K562 (cell line): ENCODE measurements at regions not wholly inside any gene's neighbourhood (a gene's known extent, or its start where the extent isn't known, plus 50 kb on each side); places are given as distances from the start of the nearest gene placed in this dataset.

Source experiments
- ATAC-seq: fragments of 200-7000 bp; cut with Tn5 transposase; 3 replicates; pipeline ENCODE4 v1.9.1; 2020; ENCODE audit warnings: moderate library complexity
- BruUV-seq: library from RNA; stranded (reverse); fragments of 400-500 nt; replicated peaks from 2 replicates; lab custom pipeline; 2021; lab: Mats Ljungman, UMichigan
- CTCF ChIA-PET: fragments of 300-600 bp; formaldehyde crosslinking; extraction: SDS; loops from one replicate; lab custom pipeline; 2021; ENCODE audit warnings: low intra/inter-chr PET ratio; lab: Yijun Ruan, JAX
- POLR2A ChIA-PET: fragments of 300-600, 350-650 bp; sonication (Branson Sonifier 250); formaldehyde crosslinking; extraction: SDS; loops from one replicate; lab custom pipeline; 2021; ENCODE audit warnings: antibody characterized with exemption, inconsistent platforms; lab: Yijun Ruan, JAX
- DNase-seq, 4 experiments: peaks; one replicate each; pipeline versions ENCODE4 v3.0.0 to v3.0.0-alpha.2; 2011 to 2018; ENCODE audit warnings: low spot score in 3 of 4, mixed read lengths in 3 of 4; ENCODE audit errors: extremely low read depth in 1 of 4
- FAIRE-seq: peaks from 2 replicates; lab custom pipeline; 2011; peaks lifted over from hg19 to GRCh38; lab: Jason Lieb, UNC
- H2AFZ ChIP-seq: 2 replicates; pipeline ENCODE4 v1.6.0; 2011; ENCODE audit warnings: low read depth, low read length, control low read depth, inconsistent platforms
- H3K27ac ChIP-seq: fragments of 200-600 bp; 3 replicates; pipeline ENCODE4 v1.8.0; 2011; ENCODE audit warnings: low read depth, mild to moderate bottlenecking, control low read depth, inconsistent platforms, low read length, moderate library complexity, mixed read lengths; ENCODE audit errors: extremely low read depth
- H3K27me3 ChIP-seq, 2 experiments: fragments of 300-600 bp in 1 of 2; 2 replicates in 1 of 2; 3 replicates in 1 of 2; pipeline versions ENCODE4 v1.6.0 to v1.8.0; 2011; ENCODE audit warnings: inconsistent platforms in 2 of 2, low read length in 2 of 2, mild to moderate bottlenecking in 1 of 2, mixed read lengths in 1 of 2, moderate library complexity in 1 of 2; ENCODE audit not compliant: control insufficient read depth in 2 of 2, insufficient read depth in 2 of 2
- H3K36me3 ChIP-seq: fragments of 300-600 bp; 3 replicates; pipeline ENCODE4 v1.8.0; 2011; ENCODE audit warnings: mild to moderate bottlenecking, low read length, inconsistent platforms; ENCODE audit not compliant: control insufficient read depth, insufficient read depth
- H3K4me1 ChIP-seq, 2 experiments: fragments of 200-600 bp in 1 of 2; replicated peaks in 1 of 2; 2 replicates in 1 of 2; 3 replicates in 1 of 2; pipeline versions ENCODE4 v1.5.1 to v1.8.0; 2011; ENCODE audit warnings: inconsistent platforms in 2 of 2, low read length in 2 of 2, mild to moderate bottlenecking in 1 of 2, mixed read lengths in 1 of 2, moderate library complexity in 1 of 2; ENCODE audit not compliant: control insufficient read depth in 2 of 2, insufficient read depth in 2 of 2
- H3K4me2 ChIP-seq: 2 replicates; pipeline ENCODE4 v1.6.1; 2011; ENCODE audit warnings: low read length, control low read depth, inconsistent platforms, mixed read lengths; ENCODE audit not compliant: insufficient read depth
- H3K4me3 ChIP-seq: fragments of 200-600 bp; sonication (generic), shearing (Covaris generic); 2 replicates; pipeline ENCODE4 v1.5.1; 2016; ENCODE audit warnings: control low read depth, inconsistent platforms
- H3K79me2 ChIP-seq: fragments of 200-600 bp; 3 replicates; pipeline ENCODE4 v1.8.0; 2011; ENCODE audit warnings: low read length, inconsistent platforms; ENCODE audit not compliant: control insufficient read depth, insufficient read depth
- H3K9ac ChIP-seq, 2 experiments: 2 replicates each; pipeline versions ENCODE4 v1.6.0 to v1.6.1; 2011; ENCODE audit warnings: low read depth in 2 of 2, low read length in 2 of 2, control low read depth in 1 of 2, inconsistent platforms in 1 of 2, mild to moderate bottlenecking in 1 of 2, mixed read lengths in 1 of 2; ENCODE audit not compliant: insufficient read depth in 1 of 2
- H3K9me1 ChIP-seq: one replicate; pipeline ENCODE4 v1.6.0; 2011; ENCODE audit warnings: inconsistent platforms, mild to moderate bottlenecking, low read length, moderate library complexity; ENCODE audit not compliant: control insufficient read depth, insufficient read depth
- H3K9me3 ChIP-seq: replicated peaks from 2 replicates; pipeline ENCODE4 v1.5.1; 2011; ENCODE audit warnings: low read depth, low read length, inconsistent platforms; ENCODE audit not compliant: control insufficient read depth, insufficient read depth
- H4K20me1 ChIP-seq: replicated peaks from 2 replicates; pipeline ENCODE4 v1.6.1; 2011; ENCODE audit warnings: low read length, inconsistent platforms, mixed read lengths; ENCODE audit not compliant: control insufficient read depth, insufficient read depth
- CBX1 ChIP-seq: sonication (generic); IDR thresholded peaks from 2 replicates; pipeline ENCODE4 v1.6.1; 2016; ENCODE audit warnings: antibody characterized with exemption, low read depth, mild to moderate bottlenecking
- ELF1 ChIP-seq: fragments of 200-800 bp; sonication (Bioruptor generic); IDR thresholded peaks from 2 replicates; pipeline ENCODE4 v1.6.1; 2016; ENCODE audit warnings: missing genetic modification characterization, missing compliant biosample characterization
- KHSRP ChIP-seq: fragments of 450-650 bp; IDR thresholded peaks from 2 replicates; pipeline ENCODE4 v1.6.1; 2017
- LCOR ChIP-seq: sonication (generic); formaldehyde crosslinking; IDR thresholded peaks from 2 replicates; pipeline ENCODE4 v1.8.0; 2022; ENCODE audit warnings: mild to moderate bottlenecking, missing genetic modification reagents
- MCM7 ChIP-seq, 2 experiments: fragments of 450-650 bp; IDR thresholded peaks; 2 replicates each; pipeline ENCODE4 v1.6.1; 2016 to 2018
- STAT5A ChIP-seq: IDR thresholded peaks from 2 replicates; pipeline ENCODE4 v1.6.1; 2012; ENCODE audit warnings: low read length, inconsistent platforms, borderline replicate concordance
- ZNF23 ChIP-seq: fragments of 250-450 bp; sonication (Bioruptor Pico); IDR thresholded peaks from 2 replicates; pipeline ENCODE4 v1.4.0; 2020; ENCODE audit warnings: mild to moderate bottlenecking
- ZNF561 ChIP-seq: fragments of 450-650 bp; formaldehyde crosslinking; conservative IDR thresholded peaks from 2 replicates; pipeline ENCODE4 v1.4.0; 2020; ENCODE audit warnings: mild to moderate bottlenecking, moderate library complexity
- WGBS: fragments of 100-300 bp; shearing (Covaris generic); methylation state at CpG from one replicate; pipeline ENCODE4 v1.1.6; 2016; ENCODE audit warnings: low coverage, mixed read lengths; ENCODE audit not compliant: insufficient coverage; ENCODE audit errors: missing lambda C conversion rate; 5-methylcytosine and 5-hydroxymethylcytosine counted together
- in situ Hi-C: fragments of 300-500 bp; cut with MboI; formaldehyde crosslinking; loops from 4 replicates; pipeline ENCODE4 v1.15.0; 2018; ENCODE audit warnings: inconsistent platforms, mixed read lengths
- intact Hi-C: fragments of 100-400 bp; cut with micrococcal nuclease; formaldehyde crosslinking; loops from 2 replicates; pipeline ENCODE4 v1.14.2; 2022
- TF ChIP-seq, protein P1 (sequence below): sonication (generic); formaldehyde crosslinking; IDR thresholded peaks from 2 replicates; pipeline ENCODE4 v1.8.0; 2023; ENCODE audit warnings: missing genetic modification reagents, mild to moderate bottlenecking, borderline replicate concordance
- TF ChIP-seq, protein P2 (sequence below), 2 experiments: IDR thresholded peaks in 1 of 2; conservative IDR thresholded peaks in 1 of 2; 2 replicates each; pipeline ENCODE4 v1.6.1; 2016; ENCODE audit warnings: low read depth in 2 of 2, mild to moderate bottlenecking in 1 of 2, missing compliant biosample characterization in 1 of 2, missing genetic modification characterization in 1 of 2, moderate library complexity in 1 of 2

DNA sequence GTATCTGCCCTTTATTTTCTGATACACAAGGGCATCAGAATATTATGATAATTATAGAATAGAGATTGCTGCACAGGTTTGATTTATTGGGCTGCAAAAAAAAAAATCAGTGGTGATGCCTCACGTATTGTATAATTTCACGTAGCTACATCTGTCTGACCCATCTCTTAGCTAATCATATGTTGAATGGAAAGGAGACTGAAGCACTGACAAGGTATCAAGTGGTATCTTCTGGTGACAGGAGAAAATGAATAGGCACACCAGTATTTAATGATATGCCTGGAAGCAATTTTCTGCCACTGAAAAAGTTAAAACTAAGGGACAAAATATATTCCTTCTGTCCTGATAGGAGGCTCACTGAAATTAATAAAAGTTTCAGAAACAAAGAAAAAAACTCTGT, 837.2 kb upstream of the FBXO33 start:
- no TSS peak for BruUV-seq
- no peaks in the 10 kb centered on the region for H3K9me3 ChIP-seq
- H3K27ac ChIP-seq, result no peak overlapping the region
- no peaks in the 10 kb centered on the region for H3K4me1 ChIP-seq
- in situ Hi-C loops (no loop called here), intact Hi-C loops (no loop called here)
- 0% methylated on average over 2 of the region's 2 CpGs for WGBS
- ATAC-seq, result no peak
- H3K4me2 ChIP-seq, result no peak overlapping the region
- FAIRE-seq, result no peak
- no peak overlapping the region for H3K4me3 ChIP-seq
- CTCF ChIA-PET, result no interaction called here
- no peaks in the 10 kb centered on the region for H4K20me1 ChIP-seq
- H3K79me2 ChIP-seq, result no peaks in the 10 kb centered on the region
- TF ChIP-seq ZNF23 (no peak), MCM7 (IDR thresholded peaks at IDR 0.05) (no peak), LCOR (no peak)
- no peak overlapping the region for H3K9ac ChIP-seq
- no peak overlapping the region for H2AFZ ChIP-seq
- POLR2A ChIA-PET, result no interaction called here
- no peaks in the 10 kb centered on the region for H3K27me3 ChIP-seq
- no peak for DNase-seq
- no peaks in the 10 kb centered on the region for H3K36me3 ChIP-seq
- H3K9me1 ChIP-seq, result no peaks in the 10 kb centered on the region

DNA sequence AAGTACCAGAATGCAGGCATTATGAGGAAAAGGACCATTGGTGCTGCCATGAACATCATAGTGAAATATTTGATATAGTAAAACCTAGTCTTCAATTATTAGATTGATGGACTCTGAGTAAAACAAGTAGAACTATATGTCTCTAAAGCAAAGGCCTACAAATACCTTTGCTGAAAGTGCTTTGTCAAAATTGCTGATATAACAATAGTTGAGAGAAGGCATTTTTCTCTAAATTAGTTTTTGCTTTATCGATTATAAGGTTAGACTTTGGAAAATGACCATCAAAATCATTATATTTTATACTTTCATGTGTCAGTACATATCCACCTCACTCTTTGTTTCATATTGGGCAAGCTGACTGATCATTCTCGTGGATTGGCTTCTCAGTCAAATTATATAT, 836.0 kb upstream of the FBXO33 start:
- H2AFZ ChIP-seq, result no peak overlapping the region
- ATAC-seq (no peak), FAIRE-seq (no peak), DNase-seq (no peak)
- in situ Hi-C loops, result no loop called here
- CTCF ChIA-PET, result no interaction called here
- no peak overlapping the region for H3K27ac ChIP-seq
- no peaks in the 10 kb centered on the region for H4K20me1 ChIP-seq
- no peaks in the 10 kb centered on the region for H3K9me3 ChIP-seq
- H3K4me2 ChIP-seq, result no peak overlapping the region
- no peak overlapping the region for H3K9ac ChIP-seq
- no TSS peak for BruUV-seq
- no peaks in the 10 kb centered on the region for H3K79me2 ChIP-seq
- H3K4me1 ChIP-seq, result no peaks in the 10 kb centered on the region
- no peak overlapping the region for H3K4me3 ChIP-seq
- WGBS, result 0% methylated on average over 2 of the region's 2 CpGs
- no peaks in the 10 kb centered on the region for H3K9me1 ChIP-seq
- POLR2A ChIA-PET, result no interaction called here
- no peaks in the 10 kb centered on the region for H3K36me3 ChIP-seq
- H3K27me3 ChIP-seq, result no peaks in the 10 kb centered on the region
- intact Hi-C loops, result no loop called here
- TF ChIP-seq ELF1 (tag) (no peak), ZNF561 (CRISPR knock-in tag) (no peak), STAT5A (no peak), CBX1 (no peak), KHSRP (no peak)
- TF ChIP-seq, protein P1, sequence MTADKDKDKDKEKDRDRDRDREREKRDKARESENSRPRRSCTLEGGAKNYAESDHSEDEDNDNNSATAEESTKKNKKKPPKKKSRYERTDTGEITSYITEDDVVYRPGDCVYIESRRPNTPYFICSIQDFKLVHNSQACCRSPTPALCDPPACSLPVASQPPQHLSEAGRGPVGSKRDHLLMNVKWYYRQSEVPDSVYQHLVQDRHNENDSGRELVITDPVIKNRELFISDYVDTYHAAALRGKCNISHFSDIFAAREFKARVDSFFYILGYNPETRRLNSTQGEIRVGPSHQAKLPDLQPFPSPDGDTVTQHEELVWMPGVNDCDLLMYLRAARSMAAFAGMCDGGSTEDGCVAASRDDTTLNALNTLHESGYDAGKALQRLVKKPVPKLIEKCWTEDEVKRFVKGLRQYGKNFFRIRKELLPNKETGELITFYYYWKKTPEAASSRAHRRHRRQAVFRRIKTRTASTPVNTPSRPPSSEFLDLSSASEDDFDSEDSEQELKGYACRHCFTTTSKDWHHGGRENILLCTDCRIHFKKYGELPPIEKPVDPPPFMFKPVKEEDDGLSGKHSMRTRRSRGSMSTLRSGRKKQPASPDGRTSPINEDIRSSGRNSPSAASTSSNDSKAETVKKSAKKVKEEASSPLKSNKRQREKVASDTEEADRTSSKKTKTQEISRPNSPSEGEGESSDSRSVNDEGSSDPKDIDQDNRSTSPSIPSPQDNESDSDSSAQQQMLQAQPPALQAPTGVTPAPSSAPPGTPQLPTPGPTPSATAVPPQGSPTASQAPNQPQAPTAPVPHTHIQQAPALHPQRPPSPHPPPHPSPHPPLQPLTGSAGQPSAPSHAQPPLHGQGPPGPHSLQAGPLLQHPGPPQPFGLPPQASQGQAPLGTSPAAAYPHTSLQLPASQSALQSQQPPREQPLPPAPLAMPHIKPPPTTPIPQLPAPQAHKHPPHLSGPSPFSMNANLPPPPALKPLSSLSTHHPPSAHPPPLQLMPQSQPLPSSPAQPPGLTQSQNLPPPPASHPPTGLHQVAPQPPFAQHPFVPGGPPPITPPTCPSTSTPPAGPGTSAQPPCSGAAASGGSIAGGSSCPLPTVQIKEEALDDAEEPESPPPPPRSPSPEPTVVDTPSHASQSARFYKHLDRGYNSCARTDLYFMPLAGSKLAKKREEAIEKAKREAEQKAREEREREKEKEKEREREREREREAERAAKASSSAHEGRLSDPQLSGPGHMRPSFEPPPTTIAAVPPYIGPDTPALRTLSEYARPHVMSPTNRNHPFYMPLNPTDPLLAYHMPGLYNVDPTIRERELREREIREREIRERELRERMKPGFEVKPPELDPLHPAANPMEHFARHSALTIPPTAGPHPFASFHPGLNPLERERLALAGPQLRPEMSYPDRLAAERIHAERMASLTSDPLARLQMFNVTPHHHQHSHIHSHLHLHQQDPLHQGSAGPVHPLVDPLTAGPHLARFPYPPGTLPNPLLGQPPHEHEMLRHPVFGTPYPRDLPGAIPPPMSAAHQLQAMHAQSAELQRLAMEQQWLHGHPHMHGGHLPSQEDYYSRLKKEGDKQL (CRISPR knock-in tag), result no peak
- TF ChIP-seq, protein P2, sequence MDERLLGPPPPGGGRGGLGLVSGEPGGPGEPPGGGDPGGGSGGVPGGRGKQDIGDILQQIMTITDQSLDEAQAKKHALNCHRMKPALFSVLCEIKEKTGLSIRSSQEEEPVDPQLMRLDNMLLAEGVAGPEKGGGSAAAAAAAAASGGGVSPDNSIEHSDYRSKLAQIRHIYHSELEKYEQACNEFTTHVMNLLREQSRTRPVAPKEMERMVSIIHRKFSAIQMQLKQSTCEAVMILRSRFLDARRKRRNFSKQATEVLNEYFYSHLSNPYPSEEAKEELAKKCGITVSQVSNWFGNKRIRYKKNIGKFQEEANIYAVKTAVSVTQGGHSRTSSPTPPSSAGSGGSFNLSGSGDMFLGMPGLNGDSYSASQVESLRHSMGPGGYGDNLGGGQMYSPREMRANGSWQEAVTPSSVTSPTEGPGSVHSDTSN (CRISPR knock-in tag; IDR thresholded peaks at IDR 0.05; ENCODE audit: low read depth), result no peak
- TF ChIP-seq, protein P2 (tag; conservative IDR thresholded peaks at IDR 0.05; ENCODE audit: low read depth), result no peak
